ENCODE measurements at regions not wholly inside any gene's neighbourhood (a gene's known extent, or its start where the extent isn't known, plus 50 kb on each side); places are given as distances from the start of the nearest gene placed in this dataset.

GRCh38 chr1:184284900-184285299 lies 101.9 kb upstream of the C1orf21 start:
- DNase-seq = no peak

DNA sequence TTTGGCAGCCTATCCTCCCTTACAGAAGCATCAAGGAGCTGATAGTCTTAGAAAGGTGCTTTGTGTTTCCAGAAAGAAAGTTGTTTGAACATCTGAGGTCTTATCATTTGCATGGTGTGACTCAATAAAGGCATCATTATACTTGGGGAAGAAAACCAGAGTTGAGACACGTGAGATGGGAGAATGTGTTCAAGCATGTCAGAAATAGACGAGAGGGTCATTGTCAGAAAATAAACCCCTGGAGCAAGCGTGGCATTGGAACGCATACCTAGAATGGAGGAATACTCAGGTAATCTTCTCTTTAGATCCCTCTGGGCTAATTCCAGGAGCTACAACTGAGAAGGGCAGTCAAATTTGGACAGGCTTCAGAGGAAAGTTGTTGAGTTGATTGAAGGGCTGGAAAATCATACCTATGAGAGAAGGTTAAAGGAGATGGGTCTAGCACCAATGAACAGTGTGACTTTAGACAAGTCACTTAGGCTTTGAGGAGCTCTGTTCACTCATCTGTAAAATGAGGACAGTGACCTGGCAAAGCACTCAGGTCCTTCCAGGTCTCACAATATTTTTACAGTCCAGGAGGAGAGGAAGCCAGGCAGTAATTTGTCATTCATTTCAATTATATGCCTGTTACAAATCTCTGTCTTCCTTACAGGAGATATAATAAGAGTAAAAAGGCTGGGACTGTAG lies 101.3 kb upstream of the C1orf21 start:
- no peak for DNase-seq

DNA sequence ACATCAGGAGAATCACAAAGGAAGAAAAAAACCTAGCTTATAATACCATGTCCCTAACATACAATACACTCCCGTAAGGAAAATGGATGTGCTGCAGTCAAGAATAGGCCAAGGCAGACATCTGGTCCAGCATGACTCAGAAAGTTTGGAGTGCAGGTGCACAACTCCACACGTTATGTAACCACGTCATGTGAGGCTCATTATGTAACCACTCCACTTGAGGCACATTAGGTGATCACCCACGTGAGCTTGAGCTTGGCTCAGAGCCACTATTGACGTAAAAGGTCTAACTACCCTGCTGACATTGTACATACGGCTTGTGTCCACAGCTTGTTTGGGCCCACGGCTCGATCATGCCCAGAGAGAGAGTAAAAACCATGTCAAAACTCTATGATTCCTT lies 99.8 kb upstream of the C1orf21 start:
- DNase-seq = no peak

GRCh38 chr1:184289825-184290550 lies 96.8 kb upstream of the C1orf21 start:
- DNase-seq = peak; percentile 16 to 38

DNA sequence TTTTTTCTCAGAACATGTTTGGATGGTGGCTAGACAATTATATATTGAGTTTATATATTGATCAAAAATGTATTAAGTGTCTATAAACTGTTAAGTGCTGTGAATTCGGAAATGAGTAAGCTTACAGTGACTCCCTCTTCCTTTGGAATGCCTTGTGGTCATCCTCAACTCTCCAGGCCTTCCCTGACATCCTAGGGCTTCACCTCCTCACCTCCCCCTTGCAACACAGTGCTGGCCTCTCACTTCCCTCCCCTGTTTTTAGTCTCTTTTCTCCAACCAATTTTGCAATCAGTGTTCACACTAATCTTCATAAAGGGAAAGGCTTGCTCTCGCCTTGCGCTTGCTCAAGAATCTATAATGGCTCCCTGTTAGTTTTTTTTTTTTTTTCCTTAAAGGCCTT lies 95.1 kb upstream of the C1orf21 start:
- DNase-seq = no peak

DNA sequence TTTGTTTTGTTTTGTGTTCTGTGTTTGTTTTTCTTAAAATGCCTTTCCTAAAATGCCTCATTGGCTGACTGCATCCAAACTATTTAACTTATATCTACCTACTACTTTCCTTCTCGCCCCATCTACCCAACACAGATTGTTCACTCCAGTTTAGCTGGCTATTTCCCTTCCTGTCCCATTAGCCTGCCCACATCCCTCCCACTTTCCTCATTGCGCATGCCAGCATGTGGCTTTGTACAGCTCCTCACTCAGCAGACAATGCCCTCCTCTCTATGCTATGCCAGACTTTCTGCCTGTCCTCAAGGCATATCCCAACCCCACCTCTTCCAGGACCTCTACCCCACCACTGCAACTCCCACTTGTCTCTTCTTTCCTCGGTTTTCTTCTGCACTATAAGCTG lies 94.7 kb upstream of the C1orf21 start:
- no peak for DNase-seq

- no peak for DNase-seq
Measured at GRCh38 chr1:184294101-184294500, 92.7 kb upstream of the C1orf21 start.

DNA sequence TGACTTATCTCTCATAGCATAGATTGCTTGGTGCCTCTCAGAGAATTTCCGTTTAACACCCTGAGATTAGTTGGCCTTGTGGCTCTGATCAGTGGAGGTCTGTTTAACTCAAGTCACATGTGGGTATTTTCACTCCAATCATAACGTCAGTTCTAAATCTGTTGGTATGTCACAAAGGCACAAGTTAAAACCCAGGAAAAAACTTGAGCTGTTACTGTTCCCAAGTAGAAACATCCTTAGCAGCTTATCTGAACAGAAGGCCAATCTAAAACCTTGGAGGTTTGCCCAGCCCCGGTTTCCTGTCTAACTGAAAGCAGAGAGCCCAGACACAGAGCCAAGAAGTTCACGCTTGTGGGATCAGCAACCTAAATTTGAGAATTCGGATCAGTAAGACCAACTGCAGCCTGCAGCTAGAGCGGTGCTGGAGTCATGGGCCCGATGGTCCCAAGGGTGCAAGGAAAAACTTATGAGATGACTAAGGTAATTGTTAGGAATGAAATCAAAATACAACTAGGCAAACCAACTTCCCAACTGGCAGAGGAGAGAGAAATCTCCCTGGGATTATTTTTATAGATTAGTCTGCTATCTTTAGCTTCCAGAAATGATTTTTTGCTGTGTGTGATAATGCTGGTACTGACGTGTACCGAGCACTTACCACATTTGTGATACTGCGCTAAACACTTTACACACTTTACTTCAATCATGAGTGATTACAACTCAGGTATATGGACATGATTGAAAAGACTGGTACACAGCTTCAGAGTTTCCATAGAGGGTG lies 90.2 kb upstream of the C1orf21 start:
- DNase-seq = no peak

DNA sequence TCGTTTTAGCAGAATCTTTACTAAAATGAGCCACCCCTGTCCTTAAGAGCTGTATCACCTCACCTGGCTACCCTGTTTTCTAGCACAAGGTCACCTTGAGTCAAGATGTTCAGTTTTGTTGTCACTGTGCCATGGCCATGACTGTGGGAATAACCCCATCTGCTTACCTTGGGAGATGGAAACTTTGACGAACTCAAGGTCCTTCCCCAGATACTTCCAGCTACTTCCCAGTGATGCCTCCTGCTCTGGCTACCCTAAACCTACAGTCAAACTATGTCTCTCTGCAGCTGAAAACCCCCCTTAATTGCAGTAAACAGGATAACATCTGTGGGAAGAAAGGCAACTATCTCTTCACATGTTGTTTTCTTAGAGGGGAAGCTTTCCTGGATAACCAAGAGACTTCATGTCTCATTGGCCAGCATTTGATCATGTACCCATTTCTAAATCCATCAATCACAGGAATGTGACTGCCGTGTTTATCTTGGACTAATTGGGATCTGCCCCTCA lies 89.5 kb upstream of the C1orf21 start:
- no peak for DNase-seq

GRCh38 chr1:184298440-184299405 lies 88.1 kb upstream of the C1orf21 start:
- peak; percentile 78 to 90 for DNase-seq

GRCh38 chr1:184299406-184299790 lies 87.4 kb upstream of the C1orf21 start:
- DNase-seq = peak; percentile 83 to 84

DNA sequence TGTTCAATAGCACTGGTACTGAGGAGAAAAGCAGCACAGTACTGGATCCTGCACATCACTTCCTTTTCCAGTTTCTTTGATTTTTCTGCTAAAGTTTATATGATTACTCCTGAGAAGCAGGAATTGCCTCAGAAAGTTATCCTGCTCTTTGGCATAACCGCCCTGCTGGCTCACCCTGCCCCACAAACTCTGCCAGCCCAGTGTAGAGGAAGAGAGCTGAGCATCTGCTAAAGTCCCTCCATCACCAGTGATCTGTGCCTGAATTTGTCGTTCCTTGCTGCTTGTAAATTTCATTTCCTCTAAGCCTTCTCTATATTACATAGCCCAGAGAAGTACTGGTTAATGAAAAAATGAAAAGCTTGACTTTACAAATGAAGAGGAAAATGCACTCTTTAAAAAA lies 87.0 kb upstream of the C1orf21 start:
- DNase-seq = peak; percentile 54 to 72

DNA sequence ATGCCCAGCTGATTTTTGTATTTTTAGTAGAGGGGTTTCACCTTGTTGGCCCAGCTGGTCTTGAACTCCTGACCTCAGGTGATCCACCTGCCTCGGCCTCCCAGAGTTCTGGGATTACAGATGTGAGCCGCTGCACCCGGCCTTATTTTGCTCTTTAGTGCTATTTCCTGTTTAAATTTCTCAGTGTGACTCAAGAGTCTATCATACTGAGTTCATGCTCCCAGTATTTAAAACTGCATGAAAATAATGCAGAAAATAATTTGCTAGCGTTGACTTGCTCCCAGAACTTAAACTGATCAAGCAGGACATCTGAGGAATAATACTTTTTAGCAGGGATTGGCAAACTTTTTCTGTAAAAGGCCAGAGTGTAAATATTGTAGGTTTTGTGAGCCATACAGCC lies 86.4 kb upstream of the C1orf21 start:
- no peak for DNase-seq

DNA sequence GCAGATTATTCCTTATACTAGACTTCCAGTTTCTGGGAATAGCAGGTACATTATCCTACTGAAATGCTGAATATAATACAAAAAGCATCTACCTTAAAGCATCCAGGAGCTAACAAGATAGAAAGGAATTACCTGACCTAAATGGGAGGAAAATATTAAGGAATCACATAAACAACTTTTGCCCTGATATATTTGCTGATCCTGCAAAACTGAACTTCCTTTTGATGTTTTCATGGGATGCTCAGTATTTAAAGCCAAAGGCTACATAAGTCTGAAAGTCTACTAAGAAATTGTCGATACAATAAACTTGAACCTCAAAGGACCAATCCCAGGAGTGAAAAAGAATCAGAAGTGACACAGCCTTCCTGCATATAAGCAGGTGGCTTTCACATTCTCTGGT lies 85.6 kb upstream of the C1orf21 start:
- DNase-seq = no peak

DNA sequence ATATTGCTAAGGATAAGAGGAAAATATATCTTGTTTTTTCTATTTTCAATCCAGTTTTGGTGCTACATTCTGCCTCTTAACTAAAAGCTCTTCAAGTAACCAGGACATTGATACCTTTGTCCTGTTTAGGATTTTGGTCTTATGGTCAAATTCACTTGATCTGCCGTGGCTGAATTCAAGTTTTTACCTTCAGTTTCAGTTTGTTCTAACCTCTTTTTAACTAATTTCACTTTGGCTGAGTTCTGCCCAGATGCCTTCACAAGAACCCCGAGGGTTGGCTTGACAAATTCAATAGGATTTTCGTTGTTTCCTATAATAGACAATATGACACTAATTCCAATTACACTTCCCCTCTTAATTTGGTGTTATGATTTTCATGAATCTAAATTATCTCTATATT lies 84.5 kb upstream of the C1orf21 start:
- DNase-seq = no peak

DNA sequence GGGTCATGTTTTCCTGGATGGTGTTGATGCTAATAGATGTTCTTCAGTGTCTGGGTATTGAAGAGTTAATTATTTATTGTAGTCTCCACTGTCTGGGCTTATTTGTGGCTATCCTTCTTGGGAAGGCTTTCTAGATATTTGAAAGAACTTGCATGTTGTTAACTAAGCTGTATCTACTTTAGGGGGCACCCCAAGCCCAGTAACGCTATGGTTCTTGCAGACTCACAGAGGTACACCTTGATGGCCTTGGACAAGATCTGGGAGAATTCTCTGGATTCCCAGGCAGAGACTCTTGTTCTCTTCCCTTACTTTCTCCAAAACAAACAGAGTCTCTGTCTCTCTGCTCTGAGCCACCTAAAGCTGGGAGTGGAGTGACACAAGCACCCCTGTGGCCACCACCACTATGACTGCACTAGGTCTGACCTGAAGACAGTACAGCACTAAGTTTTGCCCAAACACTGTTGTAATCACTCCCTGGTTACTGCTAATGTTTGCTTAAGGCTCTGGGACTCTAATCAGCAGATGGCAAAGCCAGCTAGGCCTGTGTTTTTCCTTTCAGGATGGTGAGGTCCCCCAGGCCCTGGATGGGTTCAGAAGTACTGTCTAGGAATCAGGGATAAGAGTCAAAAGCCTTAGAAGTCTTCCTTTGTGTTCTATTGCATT lies 76.5 kb upstream of the C1orf21 start:
- no peak for DNase-seq

- DNase-seq = no peak
Measured at GRCh38 chr1:184311580-184311979, 75.2 kb upstream of the C1orf21 start.

- DNase-seq = no peak
Measured at GRCh38 chr1:184315254-184315653, 71.6 kb upstream of the C1orf21 start.

DNA sequence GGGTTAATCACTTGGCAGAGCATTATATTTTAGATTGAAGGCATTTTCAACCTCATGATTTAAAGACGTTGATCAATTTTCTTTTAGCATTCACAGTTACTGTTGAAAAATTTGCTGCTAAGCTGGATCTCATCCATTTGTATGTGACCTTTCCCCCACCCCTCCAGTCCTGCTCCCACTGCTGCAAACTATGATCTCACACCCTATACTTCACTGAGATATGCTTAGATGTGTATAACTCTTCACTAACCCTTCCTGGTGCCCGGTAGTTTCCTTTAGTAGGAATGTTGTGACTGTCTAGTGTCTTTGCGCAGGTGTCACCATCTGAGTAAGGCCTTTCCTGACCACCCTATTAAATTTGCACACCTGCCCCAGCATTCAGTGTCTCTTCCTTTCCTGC lies 67.0 kb upstream of the C1orf21 start:
- no peak for DNase-seq

GRCh38 chr1:184322253-184322652 lies 64.6 kb upstream of the C1orf21 start:
- no peak for DNase-seq

- no peak for DNase-seq
Measured at GRCh38 chr1:184324972-184325371, 61.9 kb upstream of the C1orf21 start.

DNA sequence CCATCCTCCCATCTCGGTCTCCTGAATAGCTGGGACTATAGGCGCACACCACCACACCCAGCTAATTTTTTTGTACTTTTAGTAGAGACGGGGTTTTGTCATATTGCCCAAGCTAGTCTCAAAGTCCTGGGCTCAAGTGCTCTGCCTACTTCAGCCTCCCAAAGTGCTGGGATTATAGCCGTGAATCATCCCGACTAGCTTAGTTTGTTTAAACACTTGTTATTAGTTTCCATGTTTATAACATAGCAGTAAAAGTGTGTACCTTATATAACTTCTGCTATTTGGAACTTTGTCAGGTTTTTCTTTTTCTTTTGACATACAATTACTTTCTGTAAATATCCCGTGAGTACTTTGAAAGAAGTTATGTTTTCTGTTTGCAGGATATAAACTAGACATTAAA lies 60.6 kb upstream of the C1orf21 start:
- DNase-seq = no peak

All from NCI-H1930 (cell line).